ENCODE measurements at regions not wholly inside any gene's neighbourhood (a gene's known extent, or its start where the extent isn't known, plus 50 kb on each side); places are given as distances from the start of the nearest gene placed in this dataset.
"Not testable (repeated sequence)": the region's sequence is repeated elsewhere in the genome, so short reads cannot be mapped to it uniquely, and the experiment has no call there.

DNA sequence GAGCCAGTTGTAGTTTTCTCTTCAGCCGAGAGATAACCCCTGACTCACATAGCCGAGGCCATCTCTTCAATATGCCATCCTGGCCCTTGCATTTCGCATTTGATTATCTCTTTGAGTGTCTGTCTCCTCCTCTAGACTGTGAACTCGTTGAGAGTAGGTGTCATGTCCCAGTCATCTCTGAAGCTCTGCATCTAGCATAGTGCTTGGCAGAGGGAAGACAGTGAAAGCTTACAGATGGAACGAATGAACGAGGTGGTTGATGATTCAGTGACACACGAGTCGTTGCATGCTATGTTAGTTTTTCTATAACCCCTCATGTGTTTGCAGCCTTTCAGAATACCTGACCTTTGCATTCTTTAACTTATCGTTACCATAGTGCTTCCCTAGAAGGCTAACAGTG, 59.9 kb upstream of the CYRIA start:
- Histone ChIP-seq H3K4me1 (ENCODE audit: insufficient read depth, low read length) (no peaks in the 10 kb centered on the region), H3K9me3 (ENCODE audit: insufficient read depth, low read depth, low read length) (no peaks in the 10 kb centered on the region), H3K27ac (ENCODE audit: low read depth, low read length) (no peak overlapping the region), H3K4me2 (ENCODE audit: low read length) (no peak overlapping the region), H3K27me3 (ENCODE audit: insufficient read depth, low read length) (peaks cover 2% of the 10 kb centered on the region), H3K79me2 (ENCODE audit: insufficient read depth, low read length) (no peaks in the 10 kb centered on the region), H3K9ac (ENCODE audit: low read length) (no peak overlapping the region), H3K36me3 (ENCODE audit: insufficient read depth, low read length) (no peaks in the 10 kb centered on the region), H4K20me1 (ENCODE audit: insufficient read depth, low read length) (no peaks in the 10 kb centered on the region), H2AFZ (ENCODE audit: low read depth, low read length) (no peak overlapping the region), H3K4me3 (ENCODE audit: insufficient read depth, low read depth, low read length) (no peak overlapping the region)
- Mint-ChIP-seq H3K36me3 (ENCODE audit: low read depth, unreplicated experiment) (no peaks in the 10 kb centered on the region), H3K27ac (ENCODE audit: unreplicated experiment) (no peak overlapping the region), H3K27me3 (ENCODE audit: low read depth, unreplicated experiment) (peaks cover 12% of the 10 kb centered on the region), H3K4me3 (ENCODE audit: unreplicated experiment) (no peak overlapping the region), H3K9me3 (ENCODE audit: unreplicated experiment) (no peaks in the 10 kb centered on the region), H3K4me1 (ENCODE audit: low read depth, unreplicated experiment) (peaks cover 6% of the 10 kb centered on the region)
- FAIRE-seq: no peak
- TF ChIP-seq EZH2 (IDR thresholded peaks at IDR 0.05; ENCODE audit: insufficient read depth, low read length): no peak
- TF ChIP-seq, protein P1, sequence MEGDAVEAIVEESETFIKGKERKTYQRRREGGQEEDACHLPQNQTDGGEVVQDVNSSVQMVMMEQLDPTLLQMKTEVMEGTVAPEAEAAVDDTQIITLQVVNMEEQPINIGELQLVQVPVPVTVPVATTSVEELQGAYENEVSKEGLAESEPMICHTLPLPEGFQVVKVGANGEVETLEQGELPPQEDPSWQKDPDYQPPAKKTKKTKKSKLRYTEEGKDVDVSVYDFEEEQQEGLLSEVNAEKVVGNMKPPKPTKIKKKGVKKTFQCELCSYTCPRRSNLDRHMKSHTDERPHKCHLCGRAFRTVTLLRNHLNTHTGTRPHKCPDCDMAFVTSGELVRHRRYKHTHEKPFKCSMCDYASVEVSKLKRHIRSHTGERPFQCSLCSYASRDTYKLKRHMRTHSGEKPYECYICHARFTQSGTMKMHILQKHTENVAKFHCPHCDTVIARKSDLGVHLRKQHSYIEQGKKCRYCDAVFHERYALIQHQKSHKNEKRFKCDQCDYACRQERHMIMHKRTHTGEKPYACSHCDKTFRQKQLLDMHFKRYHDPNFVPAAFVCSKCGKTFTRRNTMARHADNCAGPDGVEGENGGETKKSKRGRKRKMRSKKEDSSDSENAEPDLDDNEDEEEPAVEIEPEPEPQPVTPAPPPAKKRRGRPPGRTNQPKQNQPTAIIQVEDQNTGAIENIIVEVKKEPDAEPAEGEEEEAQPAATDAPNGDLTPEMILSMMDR (IDR thresholded peaks at IDR 0.05; ENCODE audit: insufficient read depth, low read depth, low read length): no peak
- no peak for DNase-seq (ENCODE audit: low read depth)

DNA sequence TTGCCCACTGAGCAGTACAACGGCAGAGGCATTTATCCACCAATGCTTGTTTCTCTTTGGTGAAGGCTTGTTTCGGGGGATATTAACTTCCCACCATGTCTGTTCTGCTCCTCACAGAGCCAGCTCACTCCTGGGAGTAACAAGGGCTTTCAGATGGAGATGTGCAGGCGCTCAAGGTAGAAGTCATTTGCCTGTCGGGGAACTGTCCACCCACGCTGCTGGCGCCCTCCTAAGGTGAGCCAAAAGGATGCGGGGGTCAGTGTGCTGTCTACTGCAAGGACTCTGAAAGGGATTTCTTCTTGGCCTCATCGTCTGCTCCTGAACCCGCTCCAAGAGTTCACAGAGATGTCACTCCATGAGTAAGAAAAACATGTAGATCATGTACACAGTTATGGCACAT, 57.0 kb upstream of the CYRIA start:
- no peak overlapping the region for H3K4me2 ChIP-seq (ENCODE audit: low read length)
- H2AFZ ChIP-seq (ENCODE audit: low read depth, low read length): no peak overlapping the region
- H3K79me2 ChIP-seq (ENCODE audit: insufficient read depth, low read length): no peaks in the 10 kb centered on the region
- no peak overlapping the region for H3K9ac ChIP-seq (ENCODE audit: low read length)
- no peaks in the 10 kb centered on the region for H3K36me3 ChIP-seq (ENCODE audit: insufficient read depth, low read length)
- H3K4me1 Mint-ChIP-seq (ENCODE audit: low read depth, unreplicated experiment): peaks cover 8% of the 10 kb centered on the region
- no peaks in the 10 kb centered on the region for H3K9me3 Mint-ChIP-seq (ENCODE audit: unreplicated experiment)
- FAIRE-seq (no peak), DNase-seq (ENCODE audit: low read depth) (no peak)
- H3K4me3 Mint-ChIP-seq (ENCODE audit: unreplicated experiment): no peak overlapping the region
- H3K36me3 Mint-ChIP-seq (ENCODE audit: low read depth, unreplicated experiment): no peaks in the 10 kb centered on the region
- H3K4me3 ChIP-seq (ENCODE audit: insufficient read depth, low read depth, low read length): no peak overlapping the region
- no peaks in the 10 kb centered on the region for H4K20me1 ChIP-seq (ENCODE audit: insufficient read depth, low read length)
- H3K27me3 Mint-ChIP-seq (ENCODE audit: low read depth, unreplicated experiment): peaks cover 7% of the 10 kb centered on the region
- TF ChIP-seq EZH2 (IDR thresholded peaks at IDR 0.05; ENCODE audit: insufficient read depth, low read length): no peak
- TF ChIP-seq, protein P1 (IDR thresholded peaks at IDR 0.05; ENCODE audit: insufficient read depth, low read depth, low read length): no peak
- H3K27ac Mint-ChIP-seq (ENCODE audit: unreplicated experiment): no peak overlapping the region
- H3K27ac ChIP-seq (ENCODE audit: low read depth, low read length): no peak overlapping the region
- H3K4me1 ChIP-seq (ENCODE audit: insufficient read depth, low read length): no peaks in the 10 kb centered on the region
- H3K9me3 ChIP-seq (ENCODE audit: insufficient read depth, low read depth, low read length): no peaks in the 10 kb centered on the region
- peaks cover 2% of the 10 kb centered on the region for H3K27me3 ChIP-seq (ENCODE audit: insufficient read depth, low read length)

- peaks cover 7% of the 10 kb centered on the region for H3K27me3 Mint-ChIP-seq (ENCODE audit: low read depth, unreplicated experiment)
- H2AFZ ChIP-seq (ENCODE audit: low read depth, low read length): no peak overlapping the region
- no peak for FAIRE-seq
- no peaks in the 10 kb centered on the region for H3K36me3 ChIP-seq (ENCODE audit: insufficient read depth, low read length)
- no peaks in the 10 kb centered on the region for H3K9me3 Mint-ChIP-seq (ENCODE audit: unreplicated experiment)
- no peaks in the 10 kb centered on the region for H3K36me3 Mint-ChIP-seq (ENCODE audit: low read depth, unreplicated experiment)
- no peaks in the 10 kb centered on the region for H3K4me1 ChIP-seq (ENCODE audit: insufficient read depth, low read length)
- H3K4me1 Mint-ChIP-seq (ENCODE audit: low read depth, unreplicated experiment): peaks cover 11% of the 10 kb centered on the region
- H3K9me3 ChIP-seq (ENCODE audit: insufficient read depth, low read depth, low read length): no peaks in the 10 kb centered on the region
- peaks cover 2% of the 10 kb centered on the region for H3K27me3 ChIP-seq (ENCODE audit: insufficient read depth, low read length)
- H3K4me3 Mint-ChIP-seq (ENCODE audit: unreplicated experiment): no peak overlapping the region
- no peak overlapping the region for H3K4me3 ChIP-seq (ENCODE audit: insufficient read depth, low read depth, low read length)
- no peak overlapping the region for H3K27ac Mint-ChIP-seq (ENCODE audit: unreplicated experiment)
- TF ChIP-seq, protein P1 (IDR thresholded peaks at IDR 0.05; ENCODE audit: insufficient read depth, low read depth, low read length): no peak
- TF ChIP-seq EZH2 (IDR thresholded peaks at IDR 0.05; ENCODE audit: insufficient read depth, low read length): no peak
- H4K20me1 ChIP-seq (ENCODE audit: insufficient read depth, low read length): no peaks in the 10 kb centered on the region
- H3K9ac ChIP-seq (ENCODE audit: low read length): no peak overlapping the region
- H3K79me2 ChIP-seq (ENCODE audit: insufficient read depth, low read length): no peaks in the 10 kb centered on the region
- H3K27ac ChIP-seq (ENCODE audit: low read depth, low read length): no peak overlapping the region
- DNase-seq (ENCODE audit: low read depth): no peak
- H3K4me2 ChIP-seq (ENCODE audit: low read length): no peak overlapping the region
Measured at GRCh38 chr2:16722126-16722525, 56.5 kb upstream of the CYRIA start.

DNA sequence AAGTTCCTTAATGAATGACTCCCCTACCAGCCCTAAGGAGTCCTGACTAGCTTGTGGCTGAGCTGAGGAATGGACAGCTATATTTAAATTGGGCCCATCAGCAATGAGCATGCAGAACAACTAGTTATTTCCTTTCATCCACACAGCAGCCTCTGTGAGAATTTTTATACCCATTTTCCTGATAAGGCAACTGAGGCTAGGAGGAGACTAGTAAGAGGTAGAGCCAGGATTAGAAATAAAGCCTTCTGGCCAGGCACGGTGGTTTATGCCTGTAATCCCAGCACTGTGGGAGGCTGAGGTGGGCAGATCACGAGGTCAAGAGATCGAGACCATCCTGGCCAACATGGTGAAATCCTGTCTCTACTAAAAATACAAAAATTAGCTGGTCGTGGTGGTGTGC, 55.9 kb upstream of the CYRIA start:
- H3K4me2 ChIP-seq (ENCODE audit: low read length); H3K79me2 ChIP-seq (ENCODE audit: insufficient read depth, low read length); H3K36me3 ChIP-seq (ENCODE audit: insufficient read depth, low read length); DNase-seq (ENCODE audit: low read depth); H3K9me3 Mint-ChIP-seq (ENCODE audit: unreplicated experiment); H3K27ac Mint-ChIP-seq (ENCODE audit: unreplicated experiment); H3K4me3 Mint-ChIP-seq (ENCODE audit: unreplicated experiment); H3K9me3 ChIP-seq (ENCODE audit: insufficient read depth, low read depth, low read length); FAIRE-seq; H3K27me3 Mint-ChIP-seq (ENCODE audit: low read depth, unreplicated experiment); H3K36me3 Mint-ChIP-seq (ENCODE audit: low read depth, unreplicated experiment); H3K4me1 ChIP-seq (ENCODE audit: insufficient read depth, low read length); H3K9ac ChIP-seq (ENCODE audit: low read length); H3K27ac ChIP-seq (ENCODE audit: low read depth, low read length); H2AFZ ChIP-seq (ENCODE audit: low read depth, low read length); H4K20me1 ChIP-seq (ENCODE audit: insufficient read depth, low read length); H3K27me3 ChIP-seq (ENCODE audit: insufficient read depth, low read length); H3K4me3 ChIP-seq (ENCODE audit: insufficient read depth, low read depth, low read length): not testable (repeated sequence)
- peaks cover 13% of the 10 kb centered on the region for H3K4me1 Mint-ChIP-seq (ENCODE audit: low read depth, unreplicated experiment)
